Effector memory CD4-positive, alpha-beta T cell (primary cell): ENCODE measurements at regions not wholly inside any gene's neighbourhood (a gene's known extent, or its start where the extent isn't known, plus 50 kb on each side); places are given as distances from the start of the nearest gene placed in this dataset.

Experiments used
- DNase-seq, 3 donors: peaks; one replicate each; pipeline ENCODE4 v3.0.0-alpha.2; 2020
- H3K27ac ChIP-seq: 2 replicates; pipeline ENCODE4 v1.7.0; 2013; ENCODE audit warnings: mild to moderate bottlenecking, low read length, moderate library complexity; ENCODE audit not compliant: insufficient read depth, poor library complexity, severe bottlenecking
- H3K27me3 ChIP-seq: replicated peaks from 2 replicates; pipeline ENCODE4 v1.7.0; 2013; ENCODE audit warnings: mild to moderate bottlenecking, low read length; ENCODE audit not compliant: insufficient read depth, control insufficient read depth, poor library complexity, severe bottlenecking
- H3K36me3 ChIP-seq: 2 replicates; pipeline ENCODE4 v1.7.0; 2013; ENCODE audit warnings: mild to moderate bottlenecking, low read length, moderate library complexity; ENCODE audit not compliant: control insufficient read depth, insufficient read depth
- H3K4me1 ChIP-seq: 2 replicates; pipeline ENCODE4 v1.7.0; 2013; ENCODE audit warnings: low read length, mild to moderate bottlenecking; ENCODE audit not compliant: control insufficient read depth, insufficient read depth, poor library complexity, severe bottlenecking
- H3K4me3 ChIP-seq: 2 replicates; pipeline ENCODE4 v1.7.0; 2013; ENCODE audit warnings: low read length, low read depth, mild to moderate bottlenecking; ENCODE audit not compliant: insufficient read depth, poor library complexity, severe bottlenecking
- H3K9me3 ChIP-seq: 2 replicates; pipeline ENCODE4 v1.7.0; 2013; ENCODE audit warnings: mild to moderate bottlenecking, low read length, moderate library complexity; ENCODE audit not compliant: control insufficient read depth

DNA sequence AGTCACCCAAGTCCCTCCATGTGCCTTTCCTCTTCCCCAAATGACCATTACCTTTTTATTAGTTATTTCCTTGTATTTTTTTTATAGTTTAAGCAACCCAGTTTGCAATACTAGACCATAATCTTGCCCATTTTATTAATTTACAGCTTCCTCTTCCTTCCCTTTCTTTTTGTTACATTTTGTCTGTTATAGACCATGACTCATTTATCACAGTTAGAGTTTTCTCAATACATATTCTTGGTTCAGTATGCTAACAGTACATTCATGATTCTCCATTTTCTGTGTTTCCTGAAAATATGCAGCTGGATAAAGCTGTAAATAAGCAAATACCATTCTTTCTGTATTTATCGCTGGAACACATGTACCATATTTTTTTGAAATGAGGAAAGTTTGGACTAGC lies 376.7 kb upstream of the RAG2 start:
- no peaks in the 10 kb centered on the region for H3K4me1 ChIP-seq
- H3K4me3 ChIP-seq = no peak overlapping the region
- no peak for DNase-seq
- H3K9me3 ChIP-seq = peaks cover 3% of the 10 kb centered on the region
- H3K36me3 ChIP-seq = no peaks in the 10 kb centered on the region
- no peak overlapping the region for H3K27ac ChIP-seq
- H3K27me3 ChIP-seq = no peaks in the 10 kb centered on the region

DNA sequence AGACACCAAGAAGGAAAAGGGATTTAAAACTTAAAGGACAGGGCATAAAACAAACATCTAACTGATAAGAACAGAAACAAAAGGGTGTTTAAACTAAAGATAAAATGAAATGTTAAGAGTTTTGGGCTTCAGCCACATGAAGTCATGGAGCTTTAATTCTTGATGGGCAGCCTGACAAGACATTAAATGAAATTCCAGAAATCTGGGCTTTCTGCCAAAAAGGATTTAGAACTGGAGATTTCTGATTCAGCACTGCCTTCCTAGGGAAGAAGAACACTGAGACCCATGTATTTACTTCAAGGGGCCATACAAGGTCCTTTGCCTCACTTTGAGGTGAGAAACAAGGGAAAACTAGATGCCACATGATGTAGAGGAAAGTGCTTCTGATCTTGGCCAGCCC lies 355.9 kb upstream of the RAG2 start:
- no peak for DNase-seq
- H3K4me1 ChIP-seq = no peaks in the 10 kb centered on the region

DNA sequence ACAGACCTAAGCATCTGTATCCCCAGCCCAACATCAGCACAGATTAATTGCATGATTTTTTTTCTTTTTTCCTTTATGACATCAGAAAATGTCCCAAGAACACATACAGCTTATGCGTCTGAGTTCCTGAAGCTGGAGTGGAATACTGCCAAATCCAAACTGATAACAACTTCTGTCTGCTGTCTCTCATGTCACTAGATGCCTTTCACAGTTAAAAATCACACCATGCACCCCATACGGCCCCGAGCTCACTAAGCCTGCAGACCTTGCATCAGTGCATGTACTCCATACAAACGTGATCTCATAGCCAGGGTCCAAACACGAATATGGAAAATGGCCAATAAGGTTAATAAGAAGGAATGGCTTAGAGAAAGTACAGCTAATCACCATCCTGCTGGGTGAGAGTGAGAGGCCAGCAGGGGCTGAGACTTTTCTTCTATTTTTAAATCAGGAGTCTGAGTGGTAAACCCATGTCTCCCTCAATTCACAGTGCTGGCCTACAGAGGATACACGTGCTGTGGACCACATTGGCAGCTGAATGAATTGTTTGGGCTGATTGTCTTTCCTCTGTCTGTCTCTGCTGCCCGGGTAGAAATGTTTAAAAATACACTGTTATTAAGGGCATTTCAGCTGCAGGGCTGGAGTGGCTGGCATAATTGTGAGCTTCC lies 350.6 kb upstream of the RAG2 start:
- Histone ChIP-seq H3K27me3 (no peaks in the 10 kb centered on the region), H3K27ac (no peak overlapping the region), H3K4me3 (no peak overlapping the region), H3K36me3 (no peaks in the 10 kb centered on the region), H3K4me1 (no peaks in the 10 kb centered on the region), H3K9me3 (no peaks in the 10 kb centered on the region)
- no peak for DNase-seq

More for the DNA sequence above, 355.9 kb upstream of the RAG2 start:
- no peak overlapping the region for H3K4me3 ChIP-seq
- H3K9me3 ChIP-seq = no peaks in the 10 kb centered on the region
- H3K36me3 ChIP-seq = no peaks in the 10 kb centered on the region
- no peaks in the 10 kb centered on the region for H3K27me3 ChIP-seq
- no peak overlapping the region for H3K27ac ChIP-seq

DNA sequence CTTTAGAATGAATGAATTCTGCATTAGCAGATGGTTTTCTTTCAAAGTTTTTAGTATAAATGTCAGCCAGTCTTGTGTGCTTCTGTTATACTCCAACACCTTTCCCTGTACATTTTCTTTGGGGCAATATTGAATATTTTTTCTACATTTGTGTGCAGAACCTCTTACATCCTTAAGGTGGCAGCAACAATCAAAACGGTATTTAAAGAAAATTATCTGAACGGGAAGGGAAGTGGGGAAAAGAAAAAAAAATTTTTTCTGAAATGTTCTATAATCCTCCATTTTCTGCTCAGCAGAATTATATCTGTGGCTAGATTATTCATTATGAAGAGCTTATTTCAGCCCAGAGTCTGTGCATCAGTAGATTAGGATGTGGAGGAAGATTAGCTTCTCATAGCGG lies 347.3 kb upstream of the RAG2 start:
- H3K27ac ChIP-seq = no peak overlapping the region
- no peaks in the 10 kb centered on the region for H3K27me3 ChIP-seq
- DNase-seq = no peak
- no peak overlapping the region for H3K4me3 ChIP-seq
- H3K36me3 ChIP-seq = no peaks in the 10 kb centered on the region
- H3K4me1 ChIP-seq = no peaks in the 10 kb centered on the region
- no peaks in the 10 kb centered on the region for H3K9me3 ChIP-seq

DNA sequence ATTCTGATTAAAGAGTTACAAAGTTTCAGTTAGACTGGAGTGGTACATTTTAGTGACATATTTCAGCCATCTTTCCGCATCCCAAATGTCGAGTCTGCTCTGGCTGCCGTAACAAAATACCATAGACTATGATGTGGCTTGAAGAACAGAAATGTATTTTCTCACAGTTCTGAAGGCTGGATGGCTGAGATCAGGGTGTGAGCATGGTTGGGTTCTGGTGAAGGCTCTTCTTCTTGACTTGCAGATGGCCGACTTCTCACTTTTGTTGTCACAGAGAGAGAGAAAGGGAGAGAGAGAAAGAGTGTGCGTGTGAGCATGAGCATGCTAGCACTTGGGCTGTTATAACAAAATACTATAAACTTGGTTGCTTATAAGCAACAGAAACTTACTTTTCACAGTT lies 335.4 kb upstream of the RAG2 start:
- no peaks in the 10 kb centered on the region for H3K36me3 ChIP-seq
- no peaks in the 10 kb centered on the region for H3K27me3 ChIP-seq
- no peak overlapping the region for H3K27ac ChIP-seq
- H3K4me1 ChIP-seq = no peaks in the 10 kb centered on the region
- no peaks in the 10 kb centered on the region for H3K9me3 ChIP-seq
- no peak for DNase-seq
- H3K4me3 ChIP-seq = no peak overlapping the region

DNA sequence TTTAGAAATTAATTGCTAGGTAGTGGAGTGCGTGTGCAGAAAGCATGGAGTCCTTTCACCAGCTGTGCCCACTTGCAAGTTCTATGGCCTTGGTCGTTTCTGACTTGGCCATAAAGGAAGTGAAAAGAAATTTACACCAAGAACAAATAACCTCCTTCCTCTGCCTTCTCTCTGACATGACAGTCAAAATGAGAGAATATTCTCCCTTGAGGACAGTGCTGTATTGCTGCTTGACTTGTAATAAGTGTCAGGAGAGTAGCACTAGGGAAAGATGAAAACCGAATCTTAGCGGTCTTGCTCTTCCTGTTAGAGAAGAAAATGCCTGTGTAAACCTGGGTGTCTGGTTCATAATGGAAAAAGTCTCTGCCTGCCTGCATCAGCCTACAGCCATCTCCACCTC lies 333.1 kb upstream of the RAG2 start:
- H3K27me3 ChIP-seq = no peaks in the 10 kb centered on the region
- H3K4me1 ChIP-seq = no peaks in the 10 kb centered on the region
- no peak overlapping the region for H3K4me3 ChIP-seq
- no peaks in the 10 kb centered on the region for H3K36me3 ChIP-seq
- no peaks in the 10 kb centered on the region for H3K9me3 ChIP-seq
- DNase-seq = no peak
- no peak overlapping the region for H3K27ac ChIP-seq

DNA sequence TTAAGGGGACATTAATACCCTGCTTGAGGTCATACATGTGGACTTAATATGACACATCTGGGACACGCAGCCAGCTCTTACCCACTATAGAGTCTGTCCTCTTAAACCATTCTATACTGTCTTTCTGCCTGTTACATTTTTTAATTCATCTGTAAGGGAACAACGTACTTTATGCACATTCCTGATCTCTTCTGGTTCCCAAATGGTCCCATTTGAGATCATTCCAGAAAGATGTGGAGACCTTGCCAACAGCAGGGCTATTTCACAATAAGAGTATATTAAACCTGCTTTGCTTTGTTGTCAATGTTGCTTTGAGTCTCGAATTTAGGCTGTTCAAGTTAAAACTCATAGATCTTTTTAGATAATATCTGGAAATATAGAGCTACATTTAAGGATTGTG lies 332.2 kb upstream of the RAG2 start:
- no peak for DNase-seq
- no peak overlapping the region for H3K27ac ChIP-seq
- H3K36me3 ChIP-seq = no peaks in the 10 kb centered on the region
- H3K4me3 ChIP-seq = no peak overlapping the region
- no peaks in the 10 kb centered on the region for H3K4me1 ChIP-seq
- no peaks in the 10 kb centered on the region for H3K27me3 ChIP-seq
- no peaks in the 10 kb centered on the region for H3K9me3 ChIP-seq

DNA sequence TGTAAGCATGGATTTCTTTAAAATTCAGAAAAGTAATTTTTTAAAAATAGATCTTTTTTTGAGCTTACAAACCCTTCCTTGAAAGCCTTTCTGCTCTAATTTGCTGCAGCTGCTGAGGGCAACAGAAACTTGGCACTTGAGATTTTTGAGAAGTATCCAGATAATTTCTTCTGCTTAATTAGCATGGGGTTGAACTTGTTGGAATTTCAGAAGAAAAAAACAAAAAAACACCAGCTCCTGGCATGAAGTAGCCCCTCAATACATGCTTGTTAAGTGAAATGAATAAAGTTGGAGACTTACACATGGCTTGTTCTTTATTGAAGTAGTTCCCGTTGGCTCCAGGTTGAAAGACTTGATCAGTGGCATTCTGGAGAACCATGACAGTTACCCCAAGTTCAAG lies 331.4 kb upstream of the RAG2 start:
- H3K36me3 ChIP-seq = no peaks in the 10 kb centered on the region
- H3K27ac ChIP-seq = no peak overlapping the region
- DNase-seq = no peak
- H3K4me1 ChIP-seq = no peaks in the 10 kb centered on the region
- no peak overlapping the region for H3K4me3 ChIP-seq
- no peaks in the 10 kb centered on the region for H3K27me3 ChIP-seq
- no peaks in the 10 kb centered on the region for H3K9me3 ChIP-seq

DNA sequence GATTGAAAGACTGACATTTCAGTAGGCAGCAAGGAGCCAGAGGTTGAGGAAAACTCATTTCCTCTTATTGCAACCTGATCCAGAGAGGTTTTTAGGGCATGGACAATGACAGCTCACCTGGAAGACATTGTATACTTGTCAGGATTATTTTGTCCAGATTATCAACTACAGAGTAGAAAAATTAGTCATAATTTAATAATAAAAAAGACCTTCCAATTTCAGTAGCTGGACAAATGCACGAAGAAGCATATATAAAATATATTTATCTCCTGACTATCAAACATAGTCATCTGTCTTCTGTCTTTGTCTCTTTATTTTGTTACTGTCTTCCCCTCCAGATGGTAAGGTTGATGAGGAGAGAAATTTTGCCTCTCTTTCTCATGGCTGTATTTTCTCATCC lies 330.6 kb upstream of the RAG2 start:
- no peaks in the 10 kb centered on the region for H3K9me3 ChIP-seq
- no peak overlapping the region for H3K27ac ChIP-seq
- no peak for DNase-seq
- H3K36me3 ChIP-seq = no peaks in the 10 kb centered on the region
- H3K4me1 ChIP-seq = no peaks in the 10 kb centered on the region
- no peak overlapping the region for H3K4me3 ChIP-seq
- no peaks in the 10 kb centered on the region for H3K27me3 ChIP-seq

DNA sequence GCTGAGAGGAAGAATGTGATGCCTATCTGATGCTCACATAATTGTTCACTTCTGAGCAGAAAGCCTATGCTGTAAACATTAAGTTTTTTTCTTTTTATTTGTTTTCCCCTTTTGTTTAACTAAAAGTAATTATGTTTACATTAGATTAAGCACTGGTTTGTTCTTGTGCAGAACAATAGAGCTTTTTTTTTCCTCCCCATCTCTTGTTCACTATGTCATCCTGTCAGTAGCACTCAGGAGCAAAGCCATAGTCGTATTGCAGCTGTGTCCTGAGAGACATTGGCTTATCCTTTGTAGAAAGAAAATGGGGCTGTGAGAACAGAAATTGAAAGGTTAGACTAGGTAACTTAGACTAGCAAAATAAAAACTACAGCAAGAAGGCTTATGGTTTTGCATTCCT lies 301.8 kb upstream of the RAG2 start:
- no peaks in the 10 kb centered on the region for H3K27me3 ChIP-seq
- DNase-seq = no peak

More for the DNA sequence above, 301.8 kb upstream of the RAG2 start:
- Histone ChIP-seq H3K4me1 (no peaks in the 10 kb centered on the region), H3K4me3 (no peak overlapping the region), H3K9me3 (no peaks in the 10 kb centered on the region), H3K36me3 (no peaks in the 10 kb centered on the region), H3K27ac (no peak overlapping the region)
